Muscle layer of duodenum (tissue), 2 donors: ENCODE measurements at regions not wholly inside any gene's neighbourhood (a gene's known extent, or its start where the extent isn't known, plus 50 kb on each side); places are given as distances from the start of the nearest gene placed in this dataset.
"Not testable (repeated sequence)": the region's sequence is repeated elsewhere in the genome, so short reads cannot be mapped to it uniquely, and the experiment has no call there.

Source experiments
- H3K27ac ChIP-seq: one replicate; pipeline ENCODE4 v1.7.0; 2013; ENCODE audit warnings: mild to moderate bottlenecking, low read length
- H3K27me3 ChIP-seq: one replicate; pipeline ENCODE4 v1.7.0; 2013; ENCODE audit warnings: low read depth, mild to moderate bottlenecking, control low read depth, low read length
- H3K36me3 ChIP-seq, 2 donors: one replicate each; pipeline ENCODE4 v1.7.0; 2013; ENCODE audit warnings: low read length in 2 of 2, control low read depth in 1 of 2, mild to moderate bottlenecking in 1 of 2; ENCODE audit not compliant: insufficient read depth in 2 of 2, control insufficient read depth in 1 of 2
- H3K4me1 ChIP-seq, 2 donors: one replicate each; pipeline ENCODE4 v1.7.0; 2013; ENCODE audit warnings: low read length in 2 of 2, mild to moderate bottlenecking in 2 of 2, control low read depth in 1 of 2, moderate library complexity in 1 of 2; ENCODE audit not compliant: insufficient read depth in 2 of 2, control insufficient read depth in 1 of 2
- H3K4me3 ChIP-seq, 2 donors: one replicate each; pipeline ENCODE4 v1.7.0; 2013; ENCODE audit warnings: low read length in 2 of 2, low read depth in 1 of 2, mild to moderate bottlenecking in 1 of 2
- H3K9me3 ChIP-seq, 2 donors: one replicate each; pipeline ENCODE4 v1.7.0; 2013; ENCODE audit warnings: low read length in 2 of 2, control low read depth in 1 of 2, mild to moderate bottlenecking in 1 of 2; ENCODE audit not compliant: control insufficient read depth in 1 of 2
- donor health status: healthy.

DNA sequence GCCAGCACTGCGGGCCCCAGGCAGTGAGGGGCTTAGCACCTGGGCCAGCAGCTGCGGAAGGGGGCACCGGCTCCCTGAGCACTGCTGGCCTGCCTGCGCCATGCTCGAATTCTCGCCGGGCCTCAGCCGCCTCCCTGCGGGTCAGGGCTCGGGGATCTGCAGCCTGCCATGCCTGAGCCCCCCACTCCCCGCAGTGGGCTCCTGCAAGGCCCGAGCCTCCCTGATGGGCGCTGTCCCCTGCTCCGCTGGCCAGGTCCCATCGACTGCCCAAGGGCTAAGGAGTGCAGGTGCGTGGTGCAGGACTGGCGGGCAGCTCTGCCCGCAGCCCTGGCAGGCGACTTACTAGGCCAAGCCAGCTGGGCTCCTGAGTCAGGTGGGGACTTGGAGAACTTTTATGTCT is 133.3 kb upstream of the LMNTD1 start:
- H3K27ac ChIP-seq = no peak overlapping the region
- no peaks in the 10 kb centered on the region for H3K27me3 ChIP-seq
- H3K9me3 ChIP-seq = no peaks in the 10 kb centered on the region
- H3K4me3 ChIP-seq = no peak overlapping the region
- H3K4me1 ChIP-seq = no peaks in the 10 kb centered on the region
- no peaks in the 10 kb centered on the region for H3K36me3 ChIP-seq

DNA sequence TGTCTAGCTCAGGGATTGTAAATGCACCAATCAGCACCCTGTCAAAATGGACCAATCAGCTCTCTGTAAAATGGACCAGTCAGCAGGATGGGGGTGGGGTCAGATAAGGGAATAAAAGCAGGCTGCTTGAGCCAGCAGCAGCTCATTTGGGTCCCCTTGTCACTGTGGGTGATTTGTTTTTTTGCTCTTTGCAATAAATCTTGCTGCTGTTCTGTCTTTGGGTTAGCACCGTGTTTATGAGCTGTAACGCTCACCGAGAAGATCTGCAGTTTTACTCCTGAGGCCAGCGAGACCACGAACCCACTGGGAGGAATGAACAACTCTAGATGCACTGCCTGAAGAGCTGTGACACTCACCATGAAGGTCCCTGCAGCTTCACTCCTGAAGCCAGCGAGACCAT is 134.1 kb upstream of the LMNTD1 start:
- no peaks in the 10 kb centered on the region for H3K27me3 ChIP-seq
- no peaks in the 10 kb centered on the region for H3K36me3 ChIP-seq
- no peaks in the 10 kb centered on the region for H3K4me1 ChIP-seq
- H3K27ac ChIP-seq = no peak overlapping the region
- H3K4me3 ChIP-seq = no peak overlapping the region
- no peaks in the 10 kb centered on the region for H3K9me3 ChIP-seq

DNA sequence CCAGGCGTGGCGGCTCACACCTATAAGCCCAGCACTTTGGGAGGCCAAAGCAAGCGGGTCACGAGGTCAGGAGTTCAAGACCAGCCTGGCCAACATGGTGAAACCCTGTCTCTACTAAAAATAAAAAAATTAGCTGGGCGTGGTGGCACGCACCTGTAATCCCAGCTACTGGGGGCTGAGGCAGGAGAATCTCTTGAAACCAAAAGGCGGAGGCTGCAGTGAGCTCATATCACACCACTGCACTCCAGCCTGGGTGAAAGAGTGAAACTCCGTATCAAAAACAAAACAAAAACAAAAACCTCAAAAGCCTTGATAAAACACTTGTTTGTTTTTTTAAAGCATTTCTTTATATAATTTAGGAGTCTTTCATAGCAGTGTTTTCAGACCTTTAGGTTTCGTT is 135.8 kb upstream of the LMNTD1 start:
- H3K9me3 ChIP-seq, H3K4me3 ChIP-seq, H3K4me1 ChIP-seq, H3K27me3 ChIP-seq, H3K27ac ChIP-seq, H3K36me3 ChIP-seq: not testable (repeated sequence)

DNA sequence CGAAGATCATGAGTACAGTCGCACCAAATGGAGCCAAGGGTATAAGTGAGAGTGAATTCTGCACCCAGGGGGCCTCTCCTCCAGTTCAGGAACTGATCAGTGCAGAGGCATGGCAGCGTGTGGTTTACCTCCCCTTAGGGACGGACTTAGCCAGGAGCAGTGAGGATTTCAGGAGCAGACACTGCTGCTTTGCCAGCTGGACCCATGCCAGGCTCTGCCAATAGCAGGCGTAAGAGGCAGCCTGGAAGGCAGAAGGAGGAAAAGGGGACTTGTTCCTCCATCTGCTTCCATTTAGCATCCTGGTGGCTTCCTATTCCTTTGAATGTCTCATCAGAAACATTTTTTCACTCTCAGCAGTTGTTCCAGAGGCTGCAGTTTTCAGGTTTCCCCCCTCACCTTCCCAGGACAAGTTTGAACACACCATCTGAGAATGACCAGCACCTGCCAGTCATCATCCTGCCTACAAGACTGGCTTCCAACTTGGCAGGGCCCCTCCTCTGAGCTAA is 137.0 kb upstream of the LMNTD1 start:
- no peak overlapping the region for H3K4me3 ChIP-seq

DNA sequence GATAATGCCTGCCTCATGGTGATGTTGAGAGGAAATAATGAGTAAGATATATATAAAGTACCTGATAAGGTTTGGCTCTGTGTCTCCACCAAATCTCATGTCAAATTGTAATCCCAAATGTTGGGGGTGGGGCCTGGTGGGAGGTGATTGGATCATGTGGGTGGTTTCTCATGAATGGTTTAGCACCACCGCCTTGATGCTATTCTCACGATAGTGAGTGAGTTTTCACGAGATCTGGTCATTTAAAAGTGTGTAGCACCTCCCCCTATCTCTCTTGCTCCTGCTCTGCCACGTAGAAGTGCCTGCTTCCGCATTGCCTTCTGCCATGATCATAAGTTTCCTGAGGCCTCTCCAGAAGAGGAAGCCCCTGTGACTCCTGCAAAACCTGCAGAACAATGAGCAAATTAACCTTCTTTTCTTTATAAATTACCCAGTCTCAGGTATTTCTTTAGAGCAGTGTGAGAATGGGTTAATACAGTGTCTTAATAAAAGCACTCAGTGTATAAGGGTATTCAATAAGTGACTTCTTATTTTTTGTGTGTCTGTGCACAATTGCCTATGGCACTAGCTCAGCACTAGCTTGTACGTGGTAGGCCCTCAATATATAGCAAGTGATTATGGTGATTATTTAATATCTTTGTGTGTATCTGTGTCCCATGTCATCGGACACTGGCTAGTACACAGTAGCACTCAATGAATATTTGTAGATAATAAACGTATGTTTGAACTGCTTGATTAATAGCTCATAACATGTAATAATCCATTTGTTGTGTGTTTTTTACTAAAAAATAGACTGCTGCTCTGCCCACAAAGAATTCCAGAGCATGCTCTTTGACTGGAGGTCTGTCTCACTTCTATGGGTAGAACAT is 138.1 kb upstream of the LMNTD1 start:
- no peaks in the 10 kb centered on the region for H3K36me3 ChIP-seq
- H3K27me3 ChIP-seq = no peaks in the 10 kb centered on the region
- no peak overlapping the region for H3K27ac ChIP-seq
- no peak overlapping the region for H3K4me3 ChIP-seq
- no peaks in the 10 kb centered on the region for H3K4me1 ChIP-seq
- no peaks in the 10 kb centered on the region for H3K9me3 ChIP-seq

More for the DNA sequence above, 137.0 kb upstream of the LMNTD1 start:
- Histone ChIP-seq H3K9me3 (no peaks in the 10 kb centered on the region), H3K27ac (no peak overlapping the region), H3K36me3 (no peaks in the 10 kb centered on the region), H3K27me3 (no peaks in the 10 kb centered on the region), H3K4me1 (no peaks in the 10 kb centered on the region)

DNA sequence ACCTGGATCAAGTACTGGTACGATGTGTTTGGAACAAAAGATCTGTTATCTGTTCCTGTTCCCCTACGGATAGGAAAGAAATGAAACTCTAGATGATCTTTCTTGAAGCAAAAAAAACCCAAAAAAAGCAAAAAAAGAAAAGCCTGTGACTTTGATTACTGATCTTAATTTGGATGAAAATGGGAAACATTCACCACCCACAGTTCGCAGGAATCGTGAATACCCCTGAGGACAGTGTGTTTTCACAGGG is 138.7 kb upstream of the LMNTD1 start:
- no peaks in the 10 kb centered on the region for H3K9me3 ChIP-seq
- no peaks in the 10 kb centered on the region for H3K36me3 ChIP-seq
- no peaks in the 10 kb centered on the region for H3K4me1 ChIP-seq
- no peak overlapping the region for H3K27ac ChIP-seq
- H3K4me3 ChIP-seq = no peak overlapping the region
- H3K27me3 ChIP-seq = no peaks in the 10 kb centered on the region

DNA sequence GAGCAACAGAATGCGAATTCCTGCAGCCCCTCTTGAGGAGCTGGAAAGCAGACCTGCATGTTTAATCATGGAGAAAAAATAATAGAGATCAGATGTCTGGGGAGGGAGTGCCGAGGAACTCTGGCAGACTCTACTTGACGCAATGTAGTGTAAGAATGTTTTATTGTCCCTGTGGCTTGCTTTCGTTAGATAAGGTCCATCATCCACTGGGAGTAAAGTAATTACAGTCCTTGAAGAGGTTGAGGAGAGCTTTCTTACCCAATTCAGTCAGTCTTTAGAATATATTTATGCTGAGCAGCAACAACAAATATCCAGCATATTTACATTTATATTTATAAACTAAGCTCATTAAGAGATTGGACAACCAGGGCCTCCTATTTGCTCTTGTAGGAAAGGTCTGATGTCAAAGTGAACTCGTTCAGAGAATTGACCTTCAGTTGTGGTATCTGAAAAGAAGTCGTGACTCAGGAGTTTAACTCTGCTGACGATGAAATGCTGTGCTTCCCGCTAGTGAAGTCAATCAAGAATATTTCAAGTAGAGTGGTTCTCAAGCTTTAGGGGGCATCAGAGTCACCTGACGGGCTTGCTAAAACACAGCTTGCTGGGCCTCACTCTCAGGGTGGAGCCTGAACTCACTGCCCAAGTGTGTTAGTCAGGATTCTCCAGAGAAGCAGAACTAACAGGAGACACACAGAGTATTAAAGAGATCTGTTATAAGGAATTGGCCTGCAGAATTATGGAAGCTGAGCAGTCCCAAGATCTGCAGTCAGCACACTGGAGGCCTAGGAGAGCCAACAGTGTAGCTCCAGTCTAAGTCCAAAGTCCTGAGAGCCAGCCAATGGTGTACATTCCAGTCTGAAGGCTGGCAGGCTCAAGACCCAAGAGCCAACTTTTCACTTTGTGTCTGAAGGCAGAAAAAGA is 139.3 kb upstream of the LMNTD1 start:
- H3K4me3 ChIP-seq = no peak overlapping the region
- H3K27ac ChIP-seq = no peak overlapping the region
- no peaks in the 10 kb centered on the region for H3K27me3 ChIP-seq
- H3K4me1 ChIP-seq = no peaks in the 10 kb centered on the region
- no peaks in the 10 kb centered on the region for H3K9me3 ChIP-seq
- no peaks in the 10 kb centered on the region for H3K36me3 ChIP-seq

DNA sequence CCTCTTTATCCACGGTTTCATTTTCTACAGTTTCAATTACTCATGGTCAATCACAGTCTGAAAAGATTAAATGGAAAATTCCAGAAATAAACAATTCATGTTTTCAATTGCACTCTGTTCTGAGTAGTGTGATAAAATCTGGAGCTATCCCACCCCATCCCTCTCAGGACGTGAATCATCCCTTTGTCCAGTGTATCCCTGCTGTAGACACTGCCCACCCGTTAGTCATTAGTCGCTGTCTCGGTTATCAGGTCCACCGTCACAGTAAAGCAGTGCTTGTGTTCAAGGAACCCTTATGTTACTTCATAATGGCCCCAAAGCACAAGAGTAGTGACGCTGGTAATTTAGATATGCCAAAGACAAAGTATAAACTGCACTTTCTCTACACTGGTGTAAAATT is 141.0 kb upstream of the LMNTD1 start:
- H3K4me3 ChIP-seq = no peak overlapping the region

DNA sequence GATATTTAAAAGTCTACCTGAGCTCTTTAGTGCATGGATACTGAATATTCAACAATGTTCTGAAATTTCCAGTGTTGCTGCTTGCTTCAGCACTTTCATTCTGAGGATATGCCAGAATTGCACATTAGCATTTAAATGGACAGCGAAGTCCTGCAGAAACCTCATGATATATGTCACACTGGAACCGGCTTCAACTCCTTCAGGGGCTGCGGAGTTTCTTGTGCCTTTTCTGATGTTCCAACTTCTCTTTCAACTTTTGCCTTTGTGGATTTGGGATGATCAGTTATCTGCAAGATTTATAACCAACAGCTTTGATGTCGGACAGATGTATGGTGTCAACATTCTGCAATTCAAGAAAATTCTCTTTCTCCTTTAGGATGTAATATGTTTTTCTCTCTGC is 142.5 kb upstream of the LMNTD1 start:
- Histone ChIP-seq H3K4me3 (no peak overlapping the region), H3K9me3 (no peaks in the 10 kb centered on the region), H3K36me3 (no peaks in the 10 kb centered on the region), H3K4me1 (no peaks in the 10 kb centered on the region), H3K27ac (no peak overlapping the region), H3K27me3 (no peaks in the 10 kb centered on the region)

More for the DNA sequence above, 141.0 kb upstream of the LMNTD1 start:
- Histone ChIP-seq H3K36me3 (no peaks in the 10 kb centered on the region), H3K9me3 (no peaks in the 10 kb centered on the region), H3K4me1 (no peaks in the 10 kb centered on the region), H3K27me3 (no peaks in the 10 kb centered on the region), H3K27ac (no peak overlapping the region)

DNA sequence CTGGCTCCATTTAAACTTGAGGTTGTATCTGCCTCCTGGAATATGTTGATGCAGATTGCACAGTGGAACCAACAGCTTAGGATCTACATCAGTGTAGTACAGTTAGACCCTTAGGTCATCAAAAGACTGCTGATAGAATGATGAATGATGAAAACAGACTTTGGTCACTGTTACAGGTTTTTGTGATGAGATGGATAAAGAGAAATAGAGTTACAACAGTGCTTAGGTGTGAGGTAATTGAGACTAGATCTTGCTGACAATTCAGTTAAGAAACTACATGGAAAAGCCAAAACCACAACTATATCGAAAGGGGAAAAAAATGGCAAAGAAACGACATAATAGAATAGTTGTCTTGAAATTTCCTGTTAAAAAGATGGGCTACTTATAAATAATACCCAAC is 145.7 kb upstream of the LMNTD1 start:
- no peaks in the 10 kb centered on the region for H3K36me3 ChIP-seq
- no peak overlapping the region for H3K4me3 ChIP-seq
- H3K4me1 ChIP-seq = no peaks in the 10 kb centered on the region
- no peaks in the 10 kb centered on the region for H3K9me3 ChIP-seq
- H3K27ac ChIP-seq = no peak overlapping the region
- H3K27me3 ChIP-seq = no peaks in the 10 kb centered on the region

DNA sequence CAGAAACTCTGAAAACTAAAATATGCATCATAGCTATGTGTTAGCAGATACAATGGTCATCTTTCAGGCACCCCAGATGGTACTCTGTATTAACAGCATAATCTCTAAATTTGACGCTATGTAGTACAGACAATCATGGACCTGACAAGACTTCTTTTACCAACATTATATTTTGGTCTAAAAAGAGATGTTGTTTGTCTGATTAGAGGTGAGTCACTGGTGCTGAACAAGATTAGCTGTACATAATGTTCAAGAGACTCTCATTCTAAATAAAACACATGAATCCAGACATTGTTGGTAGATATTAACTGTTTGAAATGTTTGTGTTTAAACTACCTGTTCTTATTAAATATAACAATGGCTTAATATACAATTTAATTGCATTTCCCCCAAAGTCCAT is 146.4 kb upstream of the LMNTD1 start:
- Histone ChIP-seq H3K27me3 (no peaks in the 10 kb centered on the region), H3K4me1 (no peaks in the 10 kb centered on the region), H3K4me3 (no peak overlapping the region), H3K36me3 (no peaks in the 10 kb centered on the region), H3K27ac (no peak overlapping the region), H3K9me3 (no peaks in the 10 kb centered on the region)
